ENCODE measurements at regions not wholly inside any gene's neighbourhood (a gene's known extent, or its start where the extent isn't known, plus 50 kb on each side); places are given as distances from the start of the nearest gene placed in this dataset.

DNA sequence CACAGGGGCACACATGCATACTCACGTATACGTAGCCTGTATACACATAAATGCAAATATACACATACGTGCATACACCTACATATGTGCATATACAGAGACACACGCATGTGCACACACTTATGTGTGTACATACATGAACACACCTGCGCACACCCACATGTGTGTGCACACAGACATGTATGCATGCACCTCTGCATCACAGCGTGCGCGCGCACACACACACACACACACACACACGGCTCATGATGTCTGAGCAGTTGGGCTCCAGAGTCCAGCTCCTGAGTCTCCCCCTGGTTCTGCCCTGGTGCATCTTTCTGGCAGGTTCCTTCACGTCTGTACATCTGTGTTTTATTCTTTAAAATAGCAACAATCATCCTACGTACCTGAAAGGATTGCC lies 600.5 kb downstream of the NPHP4 start:
- Histone ChIP-seq H3F3A (ENCODE audit: insufficient read depth, low read length, poor library complexity, severe bottlenecking) (no peaks in the 10 kb centered on the region), H3K27ac (ENCODE audit: low read length) (no peak overlapping the region), H3K4me3 (ENCODE audit: low read length) (no peak overlapping the region), H2AFZ (ENCODE audit: low read depth, low read length) (no peak overlapping the region), H3K9me3 (ENCODE audit: low read length) (no peaks in the 10 kb centered on the region), H3K9ac (ENCODE audit: low read length) (no peak overlapping the region), H4K20me1 (ENCODE audit: insufficient read depth) (no peaks in the 10 kb centered on the region), H3K27me3 (ENCODE audit: insufficient read depth, low read depth, low read length) (no peaks in the 10 kb centered on the region), H3K36me3 (ENCODE audit: insufficient read depth, low read length) (no peaks in the 10 kb centered on the region), H3K79me2 (replicated peaks; ENCODE audit: insufficient read depth, low read length) (no peaks in the 10 kb centered on the region), H3K4me2 (ENCODE audit: low read length) (no peak overlapping the region), H3K9me2 (ENCODE audit: insufficient read depth, low read length) (no peaks in the 10 kb centered on the region)
- TF ChIP-seq EP300 (conservative IDR thresholded peaks at IDR 0.05; ENCODE audit: poor library complexity, severe bottlenecking) (no peak), SMC3 (conservative IDR thresholded peaks at IDR 0.05; ENCODE audit: poor library complexity) (no peak), TAF1 (IDR thresholded peaks at IDR 0.05; ENCODE audit: low read depth) (no peak), POLR2AphosphoS5 (IDR thresholded peaks at IDR 0.05) (no peak)

DNA sequence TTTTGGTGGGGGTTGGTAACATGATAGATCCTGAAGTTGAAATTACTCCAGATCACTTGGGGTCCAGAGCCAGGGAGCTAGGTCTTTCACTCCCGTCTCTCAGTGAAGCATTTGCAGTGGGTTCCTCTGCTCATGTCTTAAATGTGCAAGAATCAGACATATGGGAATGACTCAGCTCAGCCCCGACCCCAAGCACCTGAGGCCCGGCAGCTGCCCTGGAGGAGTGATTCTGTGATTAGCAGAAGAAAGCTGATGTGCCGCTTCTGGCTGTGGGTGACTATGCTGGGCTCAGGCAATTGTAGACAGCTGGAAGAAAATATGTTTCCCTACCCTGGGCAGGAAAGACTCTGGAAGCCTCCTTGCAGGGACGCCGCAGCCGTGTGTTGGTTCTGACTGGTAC lies 601.7 kb downstream of the NPHP4 start:
- H3K9ac ChIP-seq (ENCODE audit: low read length): no peak overlapping the region
- no peak overlapping the region for H3K27ac ChIP-seq (ENCODE audit: low read length)
- H3K9me2 ChIP-seq (ENCODE audit: insufficient read depth, low read length): no peaks in the 10 kb centered on the region
- H3K27me3 ChIP-seq (ENCODE audit: insufficient read depth, low read depth, low read length): no peaks in the 10 kb centered on the region
- H3K9me3 ChIP-seq (ENCODE audit: low read length): no peaks in the 10 kb centered on the region
- no peak overlapping the region for H2AFZ ChIP-seq (ENCODE audit: low read depth, low read length)
- no peak overlapping the region for H3K4me2 ChIP-seq (ENCODE audit: low read length)
- H4K20me1 ChIP-seq (ENCODE audit: insufficient read depth): no peaks in the 10 kb centered on the region
- no peaks in the 10 kb centered on the region for H3K79me2 ChIP-seq (replicated peaks; ENCODE audit: insufficient read depth, low read length)
- H3K4me3 ChIP-seq (ENCODE audit: low read length): no peak overlapping the region
- H3K36me3 ChIP-seq (ENCODE audit: insufficient read depth, low read length): no peaks in the 10 kb centered on the region
- H3F3A ChIP-seq (ENCODE audit: insufficient read depth, low read length, poor library complexity, severe bottlenecking): no peaks in the 10 kb centered on the region
- TF ChIP-seq TAF1 (IDR thresholded peaks at IDR 0.05; ENCODE audit: low read depth) (no peak), POLR2AphosphoS5 (IDR thresholded peaks at IDR 0.05) (no peak), RAD21 (conservative IDR thresholded peaks at IDR 0.05) (no peak), MXI1 (conservative IDR thresholded peaks at IDR 0.05; ENCODE audit: poor library complexity, severe bottlenecking) (no peak), EP300 (conservative IDR thresholded peaks at IDR 0.05; ENCODE audit: poor library complexity, severe bottlenecking) (no peak), EZH2 (IDR thresholded peaks at IDR 0.05; ENCODE audit: borderline replicate concordance, insufficient read depth, low read length, poor library complexity, severe bottlenecking) (no peak), SMC3 (conservative IDR thresholded peaks at IDR 0.05; ENCODE audit: poor library complexity) (no peak)

DNA sequence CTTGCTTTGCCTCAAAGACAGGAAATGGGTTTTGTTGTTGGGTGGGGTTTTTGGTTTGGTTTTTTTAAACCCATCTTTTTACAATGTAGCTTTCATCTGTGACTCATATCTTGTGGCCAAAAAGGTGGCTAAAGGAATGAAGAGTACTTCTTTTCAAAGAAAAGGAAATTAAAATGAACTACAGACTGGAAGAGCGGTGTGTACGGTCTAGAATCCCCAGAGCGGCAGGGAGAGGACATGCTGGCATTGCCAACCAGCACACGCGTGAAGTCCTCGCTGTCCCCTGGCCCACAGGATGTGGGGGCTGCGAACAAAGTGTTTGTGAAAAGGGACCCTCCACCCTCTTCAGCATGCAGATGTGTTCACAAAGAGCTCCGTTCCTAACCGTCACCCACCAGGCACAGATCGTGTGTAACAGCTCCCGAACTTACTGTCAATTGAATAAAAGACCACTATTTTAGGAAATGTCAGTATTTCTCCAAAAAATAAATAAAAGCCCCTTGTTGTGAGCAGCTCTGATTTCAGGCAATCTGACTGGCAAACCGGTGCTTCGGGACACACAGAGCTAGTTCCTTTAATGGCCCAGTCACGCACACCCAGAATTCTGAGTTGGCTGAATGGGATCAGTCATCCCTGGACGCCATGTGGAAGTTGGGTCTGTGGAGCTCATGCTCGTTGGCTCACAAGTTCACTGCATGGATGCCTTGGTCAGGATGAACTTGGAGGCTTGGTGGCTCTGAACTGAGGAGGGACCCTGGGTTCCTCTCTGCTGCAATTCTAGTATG lies 602.9 kb downstream of the NPHP4 start:
- H3K4me3 ChIP-seq (ENCODE audit: low read length): no peak overlapping the region
- H3K79me2 ChIP-seq (replicated peaks; ENCODE audit: insufficient read depth, low read length): no peaks in the 10 kb centered on the region
- no peaks in the 10 kb centered on the region for H3K36me3 ChIP-seq (ENCODE audit: insufficient read depth, low read length)
- H2AFZ ChIP-seq (ENCODE audit: low read depth, low read length): no peak overlapping the region
- no peaks in the 10 kb centered on the region for H3K27me3 ChIP-seq (ENCODE audit: insufficient read depth, low read depth, low read length)
- no peaks in the 10 kb centered on the region for H3K9me3 ChIP-seq (ENCODE audit: low read length)
- H3F3A ChIP-seq (ENCODE audit: insufficient read depth, low read length, poor library complexity, severe bottlenecking): no peaks in the 10 kb centered on the region
- no peak overlapping the region for H3K9ac ChIP-seq (ENCODE audit: low read length)
- H3K27ac ChIP-seq (ENCODE audit: low read length): no peak overlapping the region
- no peaks in the 10 kb centered on the region for H3K9me2 ChIP-seq (ENCODE audit: insufficient read depth, low read length)
- H3K4me2 ChIP-seq (ENCODE audit: low read length): no peak overlapping the region
- TF ChIP-seq MXI1 (conservative IDR thresholded peaks at IDR 0.05; ENCODE audit: poor library complexity, severe bottlenecking) (no peak), EZH2 (IDR thresholded peaks at IDR 0.05; ENCODE audit: borderline replicate concordance, insufficient read depth, low read length, poor library complexity, severe bottlenecking) (no peak), TAF1 (IDR thresholded peaks at IDR 0.05; ENCODE audit: low read depth) (no peak), RAD21 (conservative IDR thresholded peaks at IDR 0.05) (no peak), SMC3 (conservative IDR thresholded peaks at IDR 0.05; ENCODE audit: poor library complexity) (no peak), EP300 (conservative IDR thresholded peaks at IDR 0.05; ENCODE audit: poor library complexity, severe bottlenecking) (no peak), POLR2AphosphoS5 (IDR thresholded peaks at IDR 0.05) (no peak)
- TF ChIP-seq, protein P1, sequence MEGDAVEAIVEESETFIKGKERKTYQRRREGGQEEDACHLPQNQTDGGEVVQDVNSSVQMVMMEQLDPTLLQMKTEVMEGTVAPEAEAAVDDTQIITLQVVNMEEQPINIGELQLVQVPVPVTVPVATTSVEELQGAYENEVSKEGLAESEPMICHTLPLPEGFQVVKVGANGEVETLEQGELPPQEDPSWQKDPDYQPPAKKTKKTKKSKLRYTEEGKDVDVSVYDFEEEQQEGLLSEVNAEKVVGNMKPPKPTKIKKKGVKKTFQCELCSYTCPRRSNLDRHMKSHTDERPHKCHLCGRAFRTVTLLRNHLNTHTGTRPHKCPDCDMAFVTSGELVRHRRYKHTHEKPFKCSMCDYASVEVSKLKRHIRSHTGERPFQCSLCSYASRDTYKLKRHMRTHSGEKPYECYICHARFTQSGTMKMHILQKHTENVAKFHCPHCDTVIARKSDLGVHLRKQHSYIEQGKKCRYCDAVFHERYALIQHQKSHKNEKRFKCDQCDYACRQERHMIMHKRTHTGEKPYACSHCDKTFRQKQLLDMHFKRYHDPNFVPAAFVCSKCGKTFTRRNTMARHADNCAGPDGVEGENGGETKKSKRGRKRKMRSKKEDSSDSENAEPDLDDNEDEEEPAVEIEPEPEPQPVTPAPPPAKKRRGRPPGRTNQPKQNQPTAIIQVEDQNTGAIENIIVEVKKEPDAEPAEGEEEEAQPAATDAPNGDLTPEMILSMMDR (IDR thresholded peaks at IDR 0.05; ENCODE audit: poor library complexity, severe bottlenecking): no peak
- TF ChIP-seq, protein P2, sequence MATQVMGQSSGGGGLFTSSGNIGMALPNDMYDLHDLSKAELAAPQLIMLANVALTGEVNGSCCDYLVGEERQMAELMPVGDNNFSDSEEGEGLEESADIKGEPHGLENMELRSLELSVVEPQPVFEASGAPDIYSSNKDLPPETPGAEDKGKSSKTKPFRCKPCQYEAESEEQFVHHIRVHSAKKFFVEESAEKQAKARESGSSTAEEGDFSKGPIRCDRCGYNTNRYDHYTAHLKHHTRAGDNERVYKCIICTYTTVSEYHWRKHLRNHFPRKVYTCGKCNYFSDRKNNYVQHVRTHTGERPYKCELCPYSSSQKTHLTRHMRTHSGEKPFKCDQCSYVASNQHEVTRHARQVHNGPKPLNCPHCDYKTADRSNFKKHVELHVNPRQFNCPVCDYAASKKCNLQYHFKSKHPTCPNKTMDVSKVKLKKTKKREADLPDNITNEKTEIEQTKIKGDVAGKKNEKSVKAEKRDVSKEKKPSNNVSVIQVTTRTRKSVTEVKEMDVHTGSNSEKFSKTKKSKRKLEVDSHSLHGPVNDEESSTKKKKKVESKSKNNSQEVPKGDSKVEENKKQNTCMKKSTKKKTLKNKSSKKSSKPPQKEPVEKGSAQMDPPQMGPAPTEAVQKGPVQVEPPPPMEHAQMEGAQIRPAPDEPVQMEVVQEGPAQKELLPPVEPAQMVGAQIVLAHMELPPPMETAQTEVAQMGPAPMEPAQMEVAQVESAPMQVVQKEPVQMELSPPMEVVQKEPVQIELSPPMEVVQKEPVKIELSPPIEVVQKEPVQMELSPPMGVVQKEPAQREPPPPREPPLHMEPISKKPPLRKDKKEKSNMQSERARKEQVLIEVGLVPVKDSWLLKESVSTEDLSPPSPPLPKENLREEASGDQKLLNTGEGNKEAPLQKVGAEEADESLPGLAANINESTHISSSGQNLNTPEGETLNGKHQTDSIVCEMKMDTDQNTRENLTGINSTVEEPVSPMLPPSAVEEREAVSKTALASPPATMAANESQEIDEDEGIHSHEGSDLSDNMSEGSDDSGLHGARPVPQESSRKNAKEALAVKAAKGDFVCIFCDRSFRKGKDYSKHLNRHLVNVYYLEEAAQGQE (IDR thresholded peaks at IDR 0.05; ENCODE audit: borderline replicate concordance): no peak
- no peaks in the 10 kb centered on the region for H4K20me1 ChIP-seq (ENCODE audit: insufficient read depth)
